ENCODE measurements at regions not wholly inside any gene's neighbourhood (a gene's known extent, or its start where the extent isn't known, plus 50 kb on each side); places are given as distances from the start of the nearest gene placed in this dataset.

DNA sequence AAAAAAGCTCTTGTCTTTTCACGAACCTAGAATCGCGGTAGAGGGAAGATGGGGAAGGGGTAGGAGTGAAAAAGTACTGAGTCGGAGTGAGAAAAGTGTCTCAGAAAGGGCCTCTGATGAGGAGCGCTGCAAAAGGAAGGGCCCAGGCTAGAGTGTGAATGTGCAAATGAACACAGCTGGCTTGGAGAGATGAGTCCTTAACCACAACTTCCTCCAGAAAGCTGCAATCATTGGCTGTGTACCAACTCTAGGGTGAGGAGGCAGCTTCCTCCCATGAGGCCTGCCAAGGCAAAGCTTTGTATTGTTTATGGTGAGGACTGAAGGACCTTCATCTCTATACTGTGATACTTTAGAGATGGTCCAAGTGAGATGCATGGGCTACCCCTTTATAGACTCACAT lies 566.9 kb upstream of the ANO5 start:
- 59 to 81% methylated on average over 5 of the region's 5 CpGs for WGBS, 2 donors
- no peaks in the 10 kb centered on the region for H3K9me3 ChIP-seq
- H3K27ac ChIP-seq, result no peak overlapping the region
- DNase-seq (ENCODE audit: low spot score in 2 of 2), result peak in 1 of 2 donors; percentile 13
- no peaks in the 10 kb centered on the region for H3K27me3 ChIP-seq
- TF ChIP-seq EP300 (IDR thresholded peaks at IDR 0.05) (peak in 1 of 2 donors; percentile 33), POLR2A (IDR thresholded peaks at IDR 0.05) (no peak)
- no peaks in the 10 kb centered on the region for H3K4me1 ChIP-seq
- no peak overlapping the region for H3K4me3 ChIP-seq
- no peaks in the 10 kb centered on the region for H3K36me3 ChIP-seq

DNA sequence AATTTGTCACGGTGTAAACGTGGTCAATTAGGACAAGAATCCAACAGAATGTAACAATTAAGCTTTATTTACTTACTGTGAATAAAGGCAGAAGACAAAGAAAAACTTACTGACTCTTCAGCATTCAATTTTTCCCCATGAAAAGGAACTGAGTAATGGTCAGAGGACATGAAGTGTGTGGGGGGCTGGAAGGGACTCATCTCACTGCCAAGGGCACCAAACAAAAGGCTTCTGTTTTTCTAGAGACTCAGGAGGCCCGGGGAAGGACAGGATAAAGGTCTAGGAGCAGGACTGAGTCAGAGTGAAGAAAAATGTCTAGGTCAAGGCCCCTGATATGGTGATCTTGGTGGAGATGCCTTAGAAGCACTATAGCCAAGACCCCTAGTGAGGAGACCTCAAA lies 564.2 kb upstream of the ANO5 start:
- H3K4me3 ChIP-seq, result no peak overlapping the region
- no peaks in the 10 kb centered on the region for H3K4me1 ChIP-seq
- no peak for TF ChIP-seq EP300 (IDR thresholded peaks at IDR 0.05)
- TF ChIP-seq, protein P1, sequence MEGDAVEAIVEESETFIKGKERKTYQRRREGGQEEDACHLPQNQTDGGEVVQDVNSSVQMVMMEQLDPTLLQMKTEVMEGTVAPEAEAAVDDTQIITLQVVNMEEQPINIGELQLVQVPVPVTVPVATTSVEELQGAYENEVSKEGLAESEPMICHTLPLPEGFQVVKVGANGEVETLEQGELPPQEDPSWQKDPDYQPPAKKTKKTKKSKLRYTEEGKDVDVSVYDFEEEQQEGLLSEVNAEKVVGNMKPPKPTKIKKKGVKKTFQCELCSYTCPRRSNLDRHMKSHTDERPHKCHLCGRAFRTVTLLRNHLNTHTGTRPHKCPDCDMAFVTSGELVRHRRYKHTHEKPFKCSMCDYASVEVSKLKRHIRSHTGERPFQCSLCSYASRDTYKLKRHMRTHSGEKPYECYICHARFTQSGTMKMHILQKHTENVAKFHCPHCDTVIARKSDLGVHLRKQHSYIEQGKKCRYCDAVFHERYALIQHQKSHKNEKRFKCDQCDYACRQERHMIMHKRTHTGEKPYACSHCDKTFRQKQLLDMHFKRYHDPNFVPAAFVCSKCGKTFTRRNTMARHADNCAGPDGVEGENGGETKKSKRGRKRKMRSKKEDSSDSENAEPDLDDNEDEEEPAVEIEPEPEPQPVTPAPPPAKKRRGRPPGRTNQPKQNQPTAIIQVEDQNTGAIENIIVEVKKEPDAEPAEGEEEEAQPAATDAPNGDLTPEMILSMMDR (IDR thresholded peaks at IDR 0.05), result no peak
- TF ChIP-seq POLR2A (IDR thresholded peaks at IDR 0.05), result no peak
- no peak overlapping the region for H3K27ac ChIP-seq
- H3K9me3 ChIP-seq, result no peaks in the 10 kb centered on the region
- 48 to 54% methylated on average over 3 of the region's 3 CpGs for WGBS, 2 donors
- H3K36me3 ChIP-seq, result no peaks in the 10 kb centered on the region
- DNase-seq (ENCODE audit: low spot score in 2 of 2), result no peak
- H3K27me3 ChIP-seq, result no peaks in the 10 kb centered on the region

DNA sequence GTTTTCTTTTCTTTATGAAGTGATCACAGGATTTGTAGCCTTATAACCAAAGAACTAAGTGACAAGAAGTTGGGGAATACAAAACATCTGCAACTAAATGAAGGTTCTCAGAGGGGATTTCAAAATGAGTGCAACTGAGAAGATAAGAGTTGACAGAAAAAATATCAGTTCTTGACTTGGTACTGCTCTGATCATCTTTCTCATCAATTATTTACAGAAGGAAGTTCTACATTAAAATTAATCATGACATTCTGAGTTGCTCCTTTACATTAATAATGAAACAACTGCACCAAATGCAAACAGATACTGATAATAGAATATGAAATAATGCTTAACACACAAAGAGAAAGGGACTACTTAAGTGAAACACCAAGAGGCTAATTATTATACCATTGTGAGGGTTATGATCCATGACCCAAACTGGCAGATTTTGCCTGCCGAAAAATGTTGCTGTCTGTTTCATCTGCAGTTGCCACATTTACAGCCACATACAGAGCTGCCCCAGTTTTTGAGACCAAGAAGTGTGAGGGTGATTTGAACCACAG lies 561.9 kb upstream of the ANO5 start:
- WGBS, 2 donors, result 88 to 95% methylated on average over 1 of the region's 1 CpG
- Histone ChIP-seq H3K9me3 (no peaks in the 10 kb centered on the region), H3K4me3 (no peak overlapping the region)

DNA sequence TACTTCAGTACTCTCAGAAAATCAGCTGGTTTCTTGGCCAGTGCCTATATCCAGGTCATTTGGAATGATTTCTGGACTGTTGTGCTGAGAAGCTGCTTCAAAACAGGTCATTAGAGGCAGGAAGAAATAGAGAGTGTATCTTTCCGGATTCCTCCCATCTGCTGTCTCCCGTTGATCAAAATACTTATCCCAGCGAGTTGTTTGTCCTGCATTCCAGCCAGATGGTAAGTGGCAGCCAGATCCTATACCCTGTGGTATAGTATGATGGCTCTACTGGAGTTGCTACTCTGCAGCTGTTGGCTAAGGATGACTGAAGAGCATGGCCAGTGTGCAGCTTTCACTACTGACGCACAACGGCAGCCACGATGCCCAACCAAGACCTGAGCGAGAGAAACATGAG lies 560.9 kb upstream of the ANO5 start:
- TF ChIP-seq, protein P1 (IDR thresholded peaks at IDR 0.05), result no peak
- TF ChIP-seq EP300 (IDR thresholded peaks at IDR 0.05) (no peak), POLR2A (IDR thresholded peaks at IDR 0.05) (no peak)
- H3K27ac ChIP-seq, result no peak overlapping the region

More for the DNA sequence above, 561.9 kb upstream of the ANO5 start:
- no peak overlapping the region for H3K27ac ChIP-seq
- no peaks in the 10 kb centered on the region for H3K36me3 ChIP-seq
- no peak for DNase-seq (ENCODE audit: low spot score in 2 of 2)
- TF ChIP-seq, protein P1 (IDR thresholded peaks at IDR 0.05), result no peak
- no peak for TF ChIP-seq POLR2A (IDR thresholded peaks at IDR 0.05)
- no peak for TF ChIP-seq EP300 (IDR thresholded peaks at IDR 0.05)
- H3K27me3 ChIP-seq, result no peaks in the 10 kb centered on the region
- H3K4me1 ChIP-seq, result no peaks in the 10 kb centered on the region

DNA sequence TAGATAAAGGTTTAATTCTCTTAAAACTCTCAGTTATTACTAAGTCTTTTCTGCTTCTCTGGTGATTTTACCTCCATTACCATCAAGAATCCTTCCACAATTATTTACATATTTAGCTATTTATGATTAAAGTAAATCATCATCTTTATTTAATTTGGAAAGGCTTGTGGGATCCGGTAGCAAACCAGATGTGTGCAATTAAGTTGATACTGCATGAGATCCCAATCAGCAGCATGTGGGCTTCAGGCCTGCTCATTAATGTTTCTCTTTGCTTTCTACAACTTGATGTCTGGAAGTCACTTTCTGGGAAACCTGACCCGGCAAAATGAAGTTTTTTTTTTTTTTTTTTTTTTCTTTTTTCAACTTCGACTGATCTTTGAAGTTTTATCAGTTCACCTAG lies 558.4 kb upstream of the ANO5 start:
- Histone ChIP-seq H3K4me3 (no peak overlapping the region), H3K4me1 (no peaks in the 10 kb centered on the region), H3K27ac (no peak overlapping the region), H3K27me3 (no peaks in the 10 kb centered on the region), H3K9me3 (peaks cover 0 to 4% (median 0%) of the 10 kb centered on the region in 4 donors), H3K36me3 (no peaks in the 10 kb centered on the region)
- no peak for TF ChIP-seq EP300 (IDR thresholded peaks at IDR 0.05)
- TF ChIP-seq POLR2A (IDR thresholded peaks at IDR 0.05), result no peak
- TF ChIP-seq, protein P1 (IDR thresholded peaks at IDR 0.05), result no peak
- DNase-seq (ENCODE audit: low spot score in 2 of 2), result no peak
- 57 to 59% methylated on average over 3 of the region's 3 CpGs for WGBS, 2 donors

More for the DNA sequence above, 560.9 kb upstream of the ANO5 start:
- H3K36me3 ChIP-seq, result no peaks in the 10 kb centered on the region
- 86 to 89% methylated on average over 7 of the region's 7 CpGs for WGBS, 2 donors
- H3K9me3 ChIP-seq, result no peaks in the 10 kb centered on the region
- H3K4me3 ChIP-seq, result no peak overlapping the region
- no peaks in the 10 kb centered on the region for H3K27me3 ChIP-seq
- H3K4me1 ChIP-seq, result no peaks in the 10 kb centered on the region
- DNase-seq (ENCODE audit: low spot score in 2 of 2), result no peak

DNA sequence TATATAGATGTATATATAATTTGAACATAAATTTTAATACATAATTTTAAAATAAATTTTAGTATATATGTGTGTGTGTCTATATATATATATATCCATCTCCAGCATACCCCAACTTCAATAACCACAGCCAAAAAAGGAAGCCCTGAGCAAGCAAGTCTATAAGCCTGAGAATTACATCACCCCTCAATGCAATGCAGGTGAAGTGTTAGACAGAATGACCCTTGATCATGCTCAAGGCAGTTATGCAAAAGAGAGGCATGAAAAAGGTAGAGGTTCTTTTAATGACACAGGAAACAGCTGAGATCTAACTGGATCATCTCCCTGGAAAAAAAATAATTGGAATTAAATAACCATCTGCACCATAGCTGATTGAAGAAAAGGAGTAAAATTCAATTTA lies 557.9 kb upstream of the ANO5 start:
- TF ChIP-seq POLR2A (IDR thresholded peaks at IDR 0.05) (no peak), EP300 (IDR thresholded peaks at IDR 0.05) (no peak)
- TF ChIP-seq, protein P1 (IDR thresholded peaks at IDR 0.05), result no peak
- H3K27ac ChIP-seq, result no peak overlapping the region
- H3K4me1 ChIP-seq, result no peaks in the 10 kb centered on the region
- no peaks in the 10 kb centered on the region for H3K27me3 ChIP-seq
- H3K36me3 ChIP-seq, result no peaks in the 10 kb centered on the region
- DNase-seq (ENCODE audit: low spot score in 2 of 2), result no peak
- H3K9me3 ChIP-seq, result peaks cover 0 to 4% (median 0%) of the 10 kb centered on the region in 4 donors
- no peak overlapping the region for H3K4me3 ChIP-seq

All from tibial nerve (tissue), 4 donors.